Liver (tissue), 7 donors: ENCODE measurements at regions not wholly inside any gene's neighbourhood (a gene's known extent, or its start where the extent isn't known, plus 50 kb on each side); places are given as distances from the start of the nearest gene placed in this dataset.

Experiments used
- DNase-seq: peaks from one replicate; pipeline ENCODE4 v3.0.0-alpha.2; 2017; ENCODE audit warnings: low spot score
- H3K27ac ChIP-seq, 2 donors: one replicate each; pipeline ENCODE4 v1.7.0; 2013; ENCODE audit warnings: inconsistent platforms in 2 of 2, low read length in 2 of 2, control low read depth in 1 of 2, low read depth in 1 of 2, mild to moderate bottlenecking in 1 of 2
- H3K27me3 ChIP-seq, 4 donors: one replicate each; pipeline versions ENCODE4 v1.6.1 to v1.7.0; 2013; ENCODE audit warnings: low read length in 3 of 4, inconsistent platforms in 1 of 4, mild to moderate bottlenecking in 1 of 4, moderate library complexity in 1 of 4; ENCODE audit not compliant: control insufficient read depth in 4 of 4, insufficient read depth in 4 of 4
- H3K36me3 ChIP-seq, 4 donors: one replicate each; pipeline versions ENCODE4 v1.6.1 to v1.7.0; 2013; ENCODE audit warnings: low read length in 3 of 4, mild to moderate bottlenecking in 3 of 4, low read depth in 1 of 4, moderate library complexity in 1 of 4; ENCODE audit not compliant: control insufficient read depth in 4 of 4, insufficient read depth in 3 of 4
- H3K4me1 ChIP-seq, 4 donors: one replicate each; pipeline versions ENCODE4 v1.6.1 to v1.7.0; 2013; ENCODE audit warnings: low read length in 3 of 4, mild to moderate bottlenecking in 3 of 4, moderate library complexity in 1 of 4; ENCODE audit not compliant: control insufficient read depth in 4 of 4, insufficient read depth in 4 of 4
- H3K4me3 ChIP-seq, 3 donors: one replicate each; pipeline versions ENCODE4 v1.6.1 to v1.7.0; 2013; ENCODE audit warnings: low read length in 3 of 3, control low read depth in 1 of 3, low read depth in 1 of 3, mild to moderate bottlenecking in 1 of 3
- H3K9ac ChIP-seq, 2 donors: one replicate each; pipeline ENCODE4 v1.7.0; 2013; ENCODE audit warnings: low read length in 2 of 2, mild to moderate bottlenecking in 2 of 2, moderate library complexity in 2 of 2, control low read depth in 1 of 2, low read depth in 1 of 2
- H3K9me3 ChIP-seq, 4 donors: one replicate each; pipeline versions ENCODE4 v1.6.1 to v1.7.0; 2013; ENCODE audit warnings: low read length in 3 of 4; ENCODE audit not compliant: control insufficient read depth in 4 of 4
- EGR1 ChIP-seq, 2 donors: IDR thresholded peaks; 2 replicates each; pipeline ENCODE4 v1.6.1; 2016 to 2018; ENCODE audit warnings: antibody characterized with exemption in 2 of 2, low read depth in 2 of 2
- FOXA1 ChIP-seq: IDR thresholded peaks from 2 replicates; pipeline ENCODE4 v1.6.1; 2016; ENCODE audit warnings: antibody characterized with exemption
- FOXA2 ChIP-seq: IDR thresholded peaks from 2 replicates; pipeline ENCODE4 v1.6.1; 2016; ENCODE audit warnings: antibody characterized with exemption
- JUND ChIP-seq, 2 donors: IDR thresholded peaks; 2 replicates each; pipeline ENCODE4 v1.6.1; 2016; ENCODE audit warnings: antibody characterized with exemption in 2 of 2
- RAD21 ChIP-seq, 2 donors: IDR thresholded peaks; 2 replicates each; pipeline ENCODE4 v1.6.1; 2016; ENCODE audit warnings: antibody characterized with exemption in 2 of 2, mild to moderate bottlenecking in 2 of 2
- RXRA ChIP-seq, 2 donors: IDR thresholded peaks; 2 replicates each; pipeline ENCODE4 v1.6.1; 2017 to 2018; ENCODE audit warnings: antibody characterized with exemption in 2 of 2, mild to moderate bottlenecking in 1 of 2
- SP1 ChIP-seq: IDR thresholded peaks from 2 replicates; pipeline ENCODE4 v1.6.1; 2018; ENCODE audit warnings: antibody characterized with exemption, mild to moderate bottlenecking
- TAF1 ChIP-seq: conservative IDR thresholded peaks from 2 replicates; pipeline ENCODE4 v1.6.1; 2016; ENCODE audit warnings: antibody characterized with exemption, mild to moderate bottlenecking
- WGBS: extraction: QIAGEN DNeasy Blood & Tissue Kit; methylation state at CpG from one replicate; pipeline ENCODE4 v1.1.7; 2013; 5-methylcytosine and 5-hydroxymethylcytosine counted together
- TF ChIP-seq, protein P1 (sequence below): IDR thresholded peaks from 2 replicates; pipeline ENCODE4 v1.6.1; 2016; ENCODE audit warnings: antibody characterized with exemption
- TF ChIP-seq, protein P2 (sequence below): IDR thresholded peaks from 2 replicates; pipeline ENCODE4 v1.6.1; 2016; ENCODE audit warnings: antibody characterized with exemption, mild to moderate bottlenecking
- TF ChIP-seq, protein P3 (sequence below): IDR thresholded peaks from 2 replicates; pipeline ENCODE4 v1.6.1; 2016; ENCODE audit warnings: antibody characterized with exemption
- donor health status: healthy.
- donor health status: healthy.
- donor health status: healthy.
- donor health status: healthy.

DNA sequence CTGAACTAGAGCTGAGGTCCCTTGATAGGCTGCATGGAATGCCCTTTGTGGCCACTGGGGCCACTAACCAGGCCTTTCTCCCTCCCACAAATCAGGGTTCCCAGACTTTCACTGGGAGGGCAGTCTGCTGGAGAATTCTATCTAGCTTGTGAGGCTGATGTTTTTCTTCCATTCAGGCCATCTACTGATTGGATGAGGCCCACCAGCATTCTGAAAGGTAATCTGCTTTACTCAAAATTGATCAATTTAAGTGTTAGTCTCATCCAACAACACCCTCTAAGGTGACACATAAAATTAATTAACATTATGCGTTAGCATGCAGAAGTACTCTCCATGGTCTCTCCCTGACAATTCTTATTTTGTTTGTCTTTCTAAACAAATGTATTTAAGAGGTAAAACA, 80.5 kb downstream of the RTP4 start:
- no peak overlapping the region for H3K27ac ChIP-seq
- 94% methylated on average over 1 of the region's 1 CpG for WGBS
- H3K36me3 ChIP-seq: no peaks in the 10 kb centered on the region
- no peaks in the 10 kb centered on the region for H3K27me3 ChIP-seq
- no peaks in the 10 kb centered on the region for H3K4me1 ChIP-seq
- no peak overlapping the region for H3K9ac ChIP-seq
- TF ChIP-seq, protein P1, sequence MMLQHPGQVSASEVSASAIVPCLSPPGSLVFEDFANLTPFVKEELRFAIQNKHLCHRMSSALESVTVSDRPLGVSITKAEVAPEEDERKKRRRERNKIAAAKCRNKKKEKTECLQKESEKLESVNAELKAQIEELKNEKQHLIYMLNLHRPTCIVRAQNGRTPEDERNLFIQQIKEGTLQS: no peak
- TF ChIP-seq, protein P2, sequence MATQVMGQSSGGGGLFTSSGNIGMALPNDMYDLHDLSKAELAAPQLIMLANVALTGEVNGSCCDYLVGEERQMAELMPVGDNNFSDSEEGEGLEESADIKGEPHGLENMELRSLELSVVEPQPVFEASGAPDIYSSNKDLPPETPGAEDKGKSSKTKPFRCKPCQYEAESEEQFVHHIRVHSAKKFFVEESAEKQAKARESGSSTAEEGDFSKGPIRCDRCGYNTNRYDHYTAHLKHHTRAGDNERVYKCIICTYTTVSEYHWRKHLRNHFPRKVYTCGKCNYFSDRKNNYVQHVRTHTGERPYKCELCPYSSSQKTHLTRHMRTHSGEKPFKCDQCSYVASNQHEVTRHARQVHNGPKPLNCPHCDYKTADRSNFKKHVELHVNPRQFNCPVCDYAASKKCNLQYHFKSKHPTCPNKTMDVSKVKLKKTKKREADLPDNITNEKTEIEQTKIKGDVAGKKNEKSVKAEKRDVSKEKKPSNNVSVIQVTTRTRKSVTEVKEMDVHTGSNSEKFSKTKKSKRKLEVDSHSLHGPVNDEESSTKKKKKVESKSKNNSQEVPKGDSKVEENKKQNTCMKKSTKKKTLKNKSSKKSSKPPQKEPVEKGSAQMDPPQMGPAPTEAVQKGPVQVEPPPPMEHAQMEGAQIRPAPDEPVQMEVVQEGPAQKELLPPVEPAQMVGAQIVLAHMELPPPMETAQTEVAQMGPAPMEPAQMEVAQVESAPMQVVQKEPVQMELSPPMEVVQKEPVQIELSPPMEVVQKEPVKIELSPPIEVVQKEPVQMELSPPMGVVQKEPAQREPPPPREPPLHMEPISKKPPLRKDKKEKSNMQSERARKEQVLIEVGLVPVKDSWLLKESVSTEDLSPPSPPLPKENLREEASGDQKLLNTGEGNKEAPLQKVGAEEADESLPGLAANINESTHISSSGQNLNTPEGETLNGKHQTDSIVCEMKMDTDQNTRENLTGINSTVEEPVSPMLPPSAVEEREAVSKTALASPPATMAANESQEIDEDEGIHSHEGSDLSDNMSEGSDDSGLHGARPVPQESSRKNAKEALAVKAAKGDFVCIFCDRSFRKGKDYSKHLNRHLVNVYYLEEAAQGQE: no peak
- no peaks in the 10 kb centered on the region for H3K9me3 ChIP-seq
- no peak overlapping the region for H3K4me3 ChIP-seq
- DNase-seq: no peak

DNA sequence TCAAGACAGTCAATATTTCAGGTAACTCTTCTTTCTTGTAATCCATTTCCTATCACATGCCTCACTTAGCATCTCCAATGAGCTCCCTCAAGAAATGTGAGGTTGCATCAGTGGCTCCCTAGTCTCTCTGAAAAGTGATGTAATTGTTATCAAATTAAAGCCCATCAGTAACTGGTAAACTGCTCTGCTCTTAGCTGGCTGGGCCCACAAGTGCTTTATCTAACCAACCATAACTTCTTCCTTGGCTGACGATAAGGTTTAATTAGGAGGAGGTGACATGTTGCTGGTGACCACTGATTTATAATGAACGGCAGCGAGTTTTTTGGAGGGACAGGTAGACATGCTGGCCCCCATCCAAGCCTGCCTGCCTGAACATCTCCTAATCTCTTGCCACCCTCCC, 79.6 kb downstream of the RTP4 start:
- Histone ChIP-seq H3K4me1 (no peaks in the 10 kb centered on the region), H3K9ac (no peak overlapping the region), H3K9me3 (no peaks in the 10 kb centered on the region), H3K4me3 (no peak overlapping the region), H3K27me3 (no peaks in the 10 kb centered on the region), H3K27ac (no peak overlapping the region), H3K36me3 (no peaks in the 10 kb centered on the region)
- 75% methylated on average over 3 of the region's 3 CpGs for WGBS
- DNase-seq: no peak
- no peak for TF ChIP-seq SP1
- TF ChIP-seq, protein P2: no peak
- TF ChIP-seq RXRA (IDR thresholded peaks at IDR 0.05): no peak
- TF ChIP-seq EGR1 (IDR thresholded peaks at IDR 0.05; ENCODE audit: low read depth in 2 of 2): no peak
- no peak for TF ChIP-seq FOXA2
- TF ChIP-seq, protein P3, sequence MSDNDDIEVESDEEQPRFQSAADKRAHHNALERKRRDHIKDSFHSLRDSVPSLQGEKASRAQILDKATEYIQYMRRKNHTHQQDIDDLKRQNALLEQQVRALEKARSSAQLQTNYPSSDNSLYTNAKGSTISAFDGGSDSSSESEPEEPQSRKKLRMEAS: no peak

DNA sequence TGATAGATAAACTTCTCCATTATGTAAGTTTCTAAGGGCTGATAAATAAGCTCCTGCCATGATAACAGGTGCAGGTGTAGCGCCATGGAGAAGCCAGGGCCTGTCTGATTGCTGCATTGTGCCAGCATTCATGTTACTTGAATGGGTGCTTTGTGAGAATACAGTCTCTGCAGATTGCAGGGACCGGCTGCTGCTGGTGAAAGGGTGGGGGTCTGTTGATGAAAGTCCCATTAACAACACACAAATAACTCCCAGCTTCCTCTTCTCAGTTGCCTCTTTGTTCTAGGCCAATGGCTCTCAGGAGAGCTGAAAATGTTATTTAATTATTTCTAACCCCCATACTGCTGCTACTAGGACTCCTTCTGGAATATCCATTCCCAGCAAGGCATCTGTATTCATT, 77.2 kb downstream of the RTP4 start:
- Histone ChIP-seq H3K27me3 (no peaks in the 10 kb centered on the region), H3K4me1 (no peaks in the 10 kb centered on the region), H3K27ac (no peak overlapping the region), H3K36me3 (no peaks in the 10 kb centered on the region), H3K4me3 (no peak overlapping the region), H3K9ac (no peak overlapping the region), H3K9me3 (no peaks in the 10 kb centered on the region)
- 91% methylated on average over 2 of the region's 2 CpGs for WGBS
- TF ChIP-seq, protein P2: no peak
- no peak for TF ChIP-seq FOXA1
- no peak for TF ChIP-seq TAF1
- TF ChIP-seq RAD21 (IDR thresholded peaks at IDR 0.05): no peak
- no peak for TF ChIP-seq JUND (IDR thresholded peaks at IDR 0.05)
- TF ChIP-seq RXRA (IDR thresholded peaks at IDR 0.05): no peak
- TF ChIP-seq, protein P1: no peak
- no peak for DNase-seq
